Kidney epithelial cell (primary cell): ENCODE measurements at regions not wholly inside any gene's neighbourhood (a gene's known extent, or its start where the extent isn't known, plus 50 kb on each side); places are given as distances from the start of the nearest gene placed in this dataset.

Experiments used
- DNase-seq: peaks from one replicate; pipeline ENCODE4 v3.0.0-alpha.2; 2010; ENCODE audit warnings: low read depth
- H3K27me3 ChIP-seq: 2 replicates; pipeline ENCODE4 v1.6.0; 2011; ENCODE audit warnings: low read length; ENCODE audit not compliant: control insufficient read depth, insufficient read depth
- H3K36me3 ChIP-seq: 2 replicates; pipeline ENCODE4 v1.5.1; 2011; ENCODE audit warnings: low read length; ENCODE audit not compliant: control insufficient read depth, insufficient read depth
- H3K4me3 ChIP-seq: 2 replicates; pipeline ENCODE4 v1.5.1; 2011; ENCODE audit warnings: low read depth, mild to moderate bottlenecking, control low read depth, low read length
- CTCF ChIP-seq: IDR thresholded peaks from 2 replicates; pipeline ENCODE4 v1.5.1; 2011; ENCODE audit warnings: mild to moderate bottlenecking, moderate library complexity, low read length, control low read depth, inconsistent platforms; ENCODE audit not compliant: insufficient read depth, poor library complexity, severe bottlenecking

- H3K36me3 ChIP-seq: no peaks in the 10 kb centered on the region
- no peak overlapping the region for H3K4me3 ChIP-seq
- TF ChIP-seq CTCF: no peak
- DNase-seq: no peak
- no peaks in the 10 kb centered on the region for H3K27me3 ChIP-seq
Observed at GRCh38 chr4:149026696-149027095, 584.5 kb upstream of the NR3C2 start.

DNA sequence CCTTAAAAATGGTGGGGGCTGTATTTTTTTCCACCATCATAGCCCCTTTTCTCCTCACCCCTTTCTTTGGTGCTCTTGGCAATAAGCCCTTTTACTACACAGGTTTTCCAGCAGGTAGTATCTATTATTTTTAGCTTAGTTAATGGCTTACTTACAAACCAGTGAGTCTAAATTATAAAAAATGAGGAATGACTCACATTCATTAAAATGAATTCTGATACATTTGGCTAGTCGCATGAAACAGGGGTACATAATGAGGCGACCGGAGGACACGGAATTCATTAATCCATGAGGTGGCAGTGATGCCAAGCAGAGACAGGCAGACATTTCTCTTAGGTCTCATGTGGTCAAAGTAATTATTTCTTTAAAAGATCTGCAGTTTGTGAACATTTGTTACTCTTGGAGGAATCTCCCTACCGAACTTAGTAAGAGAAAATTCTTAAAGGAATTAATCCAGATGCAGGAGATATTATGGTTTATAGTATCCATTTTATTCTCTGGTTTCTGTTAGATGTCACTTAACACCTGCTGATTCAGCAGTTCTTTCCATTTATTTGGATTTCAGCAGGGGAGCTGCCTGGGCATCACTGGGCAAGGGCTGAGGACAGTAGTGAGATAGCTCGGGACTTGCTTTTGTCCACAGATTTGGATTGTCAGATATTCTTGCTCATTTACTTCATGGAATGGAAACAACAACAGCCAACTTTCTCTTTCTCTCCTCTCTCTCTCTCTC is 575.0 kb upstream of the NR3C2 start:
- DNase-seq: no peak
- no peaks in the 10 kb centered on the region for H3K27me3 ChIP-seq
- no peak for TF ChIP-seq CTCF
- no peak overlapping the region for H3K4me3 ChIP-seq
- H3K36me3 ChIP-seq: no peaks in the 10 kb centered on the region

GRCh38 chr4:149009223-149009622 is 567.0 kb upstream of the NR3C2 start:
- Histone ChIP-seq H3K36me3 (no peaks in the 10 kb centered on the region), H3K27me3 (no peaks in the 10 kb centered on the region), H3K4me3 (no peak overlapping the region)
- TF ChIP-seq CTCF: no peak
- DNase-seq: no peak

DNA sequence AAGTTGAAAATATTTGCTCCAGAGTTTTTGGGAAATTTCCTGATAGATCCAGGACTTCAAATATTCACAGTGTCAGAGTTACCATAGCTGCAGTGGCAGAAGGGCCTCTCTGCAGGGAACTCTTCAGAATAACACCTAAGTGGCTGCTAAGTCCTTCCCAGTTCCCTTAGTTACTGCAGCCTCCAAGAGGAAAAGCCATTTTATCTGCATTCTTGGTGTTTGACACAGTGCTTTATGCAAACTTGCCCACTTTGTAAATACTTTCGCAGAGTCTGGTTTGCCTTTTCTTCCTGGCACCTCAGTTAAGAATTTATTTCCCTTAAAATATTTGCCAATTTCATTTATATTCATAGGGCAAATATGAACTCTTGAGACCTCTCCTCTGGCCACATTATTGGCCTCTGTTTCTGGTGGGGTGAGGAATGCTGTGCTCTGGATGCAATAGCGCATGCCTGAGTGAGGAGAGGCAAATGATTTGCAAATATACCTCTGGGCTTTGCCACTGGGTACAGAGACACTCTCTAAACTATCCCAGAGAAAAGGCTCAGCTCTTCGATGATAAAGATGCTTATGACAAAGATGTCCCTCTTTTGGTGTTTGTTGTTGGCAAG is 566.3 kb upstream of the NR3C2 start:
- Histone ChIP-seq H3K36me3 (no peaks in the 10 kb centered on the region), H3K4me3 (no peak overlapping the region), H3K27me3 (no peaks in the 10 kb centered on the region)
- TF ChIP-seq CTCF: no peak
- no peak for DNase-seq

DNA sequence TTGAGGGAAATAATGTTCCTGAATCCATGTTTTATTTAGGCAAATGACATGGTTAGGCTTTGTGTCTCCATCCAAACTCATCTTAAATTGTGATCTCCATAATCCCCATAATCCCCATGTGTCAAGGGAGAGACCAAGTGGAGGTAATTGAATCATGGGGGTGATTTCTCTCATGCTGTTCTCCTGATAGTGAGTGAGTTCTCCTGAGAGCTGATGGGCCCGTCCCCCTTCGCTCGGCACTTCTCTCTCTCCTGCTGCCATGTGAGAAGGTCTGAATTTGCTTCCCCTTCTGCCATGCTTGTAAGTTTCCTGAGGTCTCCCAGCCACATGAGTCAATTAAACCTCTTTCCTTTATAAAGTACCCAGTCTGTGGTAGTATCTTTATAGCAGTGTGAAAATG is 563.0 kb upstream of the NR3C2 start:
- no peaks in the 10 kb centered on the region for H3K27me3 ChIP-seq
- no peaks in the 10 kb centered on the region for H3K36me3 ChIP-seq
- DNase-seq: no peak
- no peak for TF ChIP-seq CTCF
- no peak overlapping the region for H3K4me3 ChIP-seq

DNA sequence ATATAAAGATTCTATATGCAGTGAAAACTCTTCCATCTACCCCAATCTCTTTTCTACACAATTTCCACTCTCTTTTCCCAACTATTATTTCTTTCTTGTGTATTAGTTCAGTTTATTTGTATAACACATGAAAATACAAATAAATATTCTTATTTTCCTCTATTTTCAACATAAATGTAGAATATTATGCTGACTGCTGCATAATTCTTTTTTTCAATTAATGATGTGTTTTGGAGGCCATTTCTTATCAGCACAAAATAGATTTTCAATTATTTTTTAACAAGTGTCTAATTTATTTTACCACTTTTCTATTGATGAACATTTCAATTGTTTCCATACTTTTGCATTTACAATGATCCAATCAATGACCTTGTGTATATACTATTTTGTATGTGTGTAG is 557.7 kb upstream of the NR3C2 start:
- H3K27me3 ChIP-seq: no peaks in the 10 kb centered on the region
- no peaks in the 10 kb centered on the region for H3K36me3 ChIP-seq
- DNase-seq: no peak
- no peak overlapping the region for H3K4me3 ChIP-seq
- no peak for TF ChIP-seq CTCF
